ENCODE measurements at regions not wholly inside any gene's neighbourhood (a gene's known extent, or its start where the extent isn't known, plus 50 kb on each side); places are given as distances from the start of the nearest gene placed in this dataset.
"Not testable (repeated sequence)": the region's sequence is repeated elsewhere in the genome, so short reads cannot be mapped to it uniquely, and the experiment has no call there.

- Histone ChIP-seq H3K9me3 (no peaks in the 10 kb centered on the region), H3K4me3 (no peak overlapping the region)
- DNase-seq = no peak
Observed at GRCh38 chr13:60671386-60671785, 274.4 kb downstream of the TDRD3 start.

GRCh38 chr13:60663788-60664187 is 266.8 kb downstream of the TDRD3 start:
- no peaks in the 10 kb centered on the region; the same call in 1 of the 2 replicates for H3K27me3 ChIP-seq
- no peaks in the 10 kb centered on the region for H3K36me3 ChIP-seq
- no peak overlapping the region for H3K4me3 ChIP-seq
- no peak for DNase-seq
- no peaks in the 10 kb centered on the region for H3K9me3 ChIP-seq

More at GRCh38 chr13:60671386-60671785, 274.4 kb downstream of the TDRD3 start:
- H3K27me3 ChIP-seq = no peaks in the 10 kb centered on the region; the same call in 1 of the 2 replicates
- H3K36me3 ChIP-seq = no peaks in the 10 kb centered on the region

GRCh38 chr13:60662595-60662994 is 265.6 kb downstream of the TDRD3 start:
- no peaks in the 10 kb centered on the region for H3K9me3 ChIP-seq
- H3K4me3 ChIP-seq = no peak overlapping the region
- H3K27me3 ChIP-seq = no peaks in the 10 kb centered on the region; the same call in 1 of the 2 replicates
- no peak for DNase-seq
- H3K36me3 ChIP-seq = no peaks in the 10 kb centered on the region

GRCh38 chr13:60661521-60661920 is 264.5 kb downstream of the TDRD3 start:
- H3K4me3 ChIP-seq = no peak overlapping the region
- H3K27me3 ChIP-seq = no peaks in the 10 kb centered on the region; the same call in 1 of the 2 replicates
- no peaks in the 10 kb centered on the region for H3K36me3 ChIP-seq
- no peak for DNase-seq
- no peaks in the 10 kb centered on the region for H3K9me3 ChIP-seq

GRCh38 chr13:60657586-60657985 is 260.6 kb downstream of the TDRD3 start:
- H3K9me3 ChIP-seq, H3K27me3 ChIP-seq, DNase-seq: not testable (repeated sequence)

DNA sequence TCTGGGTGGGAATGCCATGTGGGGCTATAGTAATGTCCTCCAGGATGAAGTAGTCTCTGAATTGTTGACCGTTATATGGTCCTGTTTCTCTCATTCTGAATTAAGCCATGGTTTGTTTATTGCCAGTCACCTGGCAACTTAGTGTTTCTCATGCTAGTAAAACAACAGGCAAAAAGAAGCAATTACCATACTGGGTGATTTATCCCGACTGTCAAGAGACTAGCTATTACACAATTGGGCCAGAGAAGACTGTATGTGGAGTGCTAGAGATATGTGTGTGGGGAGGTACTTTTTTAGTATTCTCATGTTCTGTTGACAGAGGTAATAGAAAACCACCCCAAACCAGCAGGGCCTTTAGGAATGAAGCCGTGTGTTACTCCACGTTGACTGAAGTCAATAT is 258.2 kb downstream of the TDRD3 start:
- Histone ChIP-seq H3K27me3 (no peaks in the 10 kb centered on the region), H3K36me3 (no peaks in the 10 kb centered on the region), H3K4me3 (no peak overlapping the region), H3K9me3 (no peaks in the 10 kb centered on the region)
- DNase-seq = no peak

More at GRCh38 chr13:60657586-60657985, 260.6 kb downstream of the TDRD3 start:
- H3K4me3 ChIP-seq, H3K36me3 ChIP-seq: not testable (repeated sequence)

- DNase-seq = peak; percentile 34
- no peak overlapping the region for H3K4me3 ChIP-seq
- H3K27me3 ChIP-seq = no peaks in the 10 kb centered on the region
- no peaks in the 10 kb centered on the region for H3K9me3 ChIP-seq
- H3K36me3 ChIP-seq = no peaks in the 10 kb centered on the region
Observed at GRCh38 chr13:60654415-60654814, 257.4 kb downstream of the TDRD3 start.

DNA sequence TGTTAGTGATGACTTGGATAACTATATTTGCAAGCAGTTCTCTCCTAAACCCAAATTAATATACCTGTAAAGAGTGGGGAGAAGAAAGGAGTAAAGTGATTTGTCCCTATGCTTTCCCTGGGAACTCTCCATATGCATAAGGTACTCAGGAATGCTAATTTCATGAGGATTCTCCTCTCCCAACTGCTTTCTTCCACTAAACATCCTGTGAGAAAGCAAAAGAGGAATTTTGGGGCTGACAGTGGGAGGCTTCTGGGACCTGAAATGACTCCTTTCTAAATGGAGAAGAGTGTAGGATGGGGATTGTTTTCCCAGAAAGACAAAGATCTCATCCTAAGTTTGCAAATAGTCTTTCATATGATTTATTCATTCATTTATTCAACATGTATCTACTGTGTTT is 250.5 kb downstream of the TDRD3 start:
- Histone ChIP-seq H3K27me3 (no peaks in the 10 kb centered on the region), H3K36me3 (no peaks in the 10 kb centered on the region), H3K4me3 (no peak overlapping the region), H3K9me3 (no peaks in the 10 kb centered on the region)
- DNase-seq = no peak

- no peak for DNase-seq
- no peaks in the 10 kb centered on the region for H3K27me3 ChIP-seq
- no peaks in the 10 kb centered on the region for H3K9me3 ChIP-seq
Observed at GRCh38 chr13:60646620-60647019, 249.6 kb downstream of the TDRD3 start.

GRCh38 chr13:60645676-60646075 is 248.7 kb downstream of the TDRD3 start:
- Histone ChIP-seq H3K4me3 (no peak overlapping the region), H3K27me3 (no peaks in the 10 kb centered on the region), H3K36me3 (no peaks in the 10 kb centered on the region), H3K9me3 (no peaks in the 10 kb centered on the region)
- peak; percentile 38 for DNase-seq

More at GRCh38 chr13:60646620-60647019, 249.6 kb downstream of the TDRD3 start:
- Histone ChIP-seq H3K4me3 (no peak overlapping the region), H3K36me3 (no peaks in the 10 kb centered on the region)

GRCh38 chr13:60642552-60642951 is 245.5 kb downstream of the TDRD3 start:
- Histone ChIP-seq H3K36me3 (no peaks in the 10 kb centered on the region), H3K4me3 (no peak overlapping the region), H3K27me3 (no peaks in the 10 kb centered on the region), H3K9me3 (no peaks in the 10 kb centered on the region)
- no peak for DNase-seq

DNA sequence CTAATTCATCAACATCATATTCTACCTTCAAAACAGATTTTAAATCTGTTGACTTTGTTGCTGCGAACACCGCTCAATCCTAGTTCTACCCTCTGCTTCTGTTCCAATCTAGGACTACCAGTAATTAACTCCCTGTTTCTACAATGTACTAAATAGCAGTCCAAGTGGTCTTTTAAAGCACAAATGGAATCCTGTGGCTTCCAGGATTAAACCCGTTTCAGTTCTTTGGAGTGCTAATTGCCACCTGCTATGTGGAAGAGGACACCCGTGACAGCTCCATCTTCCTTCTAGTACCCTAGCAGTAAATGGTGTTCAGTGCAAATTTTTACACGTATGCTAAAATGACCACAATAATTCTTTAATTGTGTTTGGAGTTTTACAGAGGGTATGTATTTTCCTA is 232.1 kb downstream of the TDRD3 start:
- Histone ChIP-seq H3K9me3 (no peaks in the 10 kb centered on the region), H3K4me3 (no peak overlapping the region), H3K27me3 (no peaks in the 10 kb centered on the region), H3K36me3 (no peaks in the 10 kb centered on the region)
- no peak for DNase-seq

DNA sequence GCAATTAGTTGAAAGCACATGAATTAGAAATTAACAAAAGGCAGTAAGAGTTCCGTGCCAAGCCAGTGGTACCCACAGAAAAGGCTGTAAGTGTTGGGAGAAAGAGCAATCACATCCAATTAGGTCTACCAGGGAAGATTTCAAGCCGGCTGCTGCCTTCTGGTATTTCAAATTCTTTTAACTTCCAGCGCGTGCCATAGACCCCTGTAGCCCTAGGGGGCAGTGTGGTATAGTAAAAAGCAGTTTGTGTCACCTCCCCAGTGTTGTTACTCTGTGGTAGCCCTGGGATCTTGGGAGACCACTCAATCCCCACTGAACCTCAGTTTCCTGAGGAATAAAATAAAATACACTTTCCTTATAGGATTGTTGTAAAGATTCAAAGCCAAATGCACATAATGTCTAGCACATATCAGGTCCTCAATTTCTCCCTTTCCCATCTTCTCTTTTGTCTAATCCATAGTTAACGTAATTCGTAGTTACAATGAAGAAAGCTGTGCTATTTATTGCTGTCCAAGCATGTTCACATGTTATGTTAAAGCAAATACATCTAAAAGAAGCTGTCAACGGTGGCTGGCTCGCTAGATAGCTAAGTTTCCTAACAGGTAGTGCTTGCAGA is 230.2 kb downstream of the TDRD3 start:
- no peak overlapping the region for H3K4me3 ChIP-seq
- no peaks in the 10 kb centered on the region for H3K27me3 ChIP-seq
- DNase-seq = peak; percentile 2

More for the DNA sequence above, 230.2 kb downstream of the TDRD3 start:
- no peaks in the 10 kb centered on the region for H3K9me3 ChIP-seq
- H3K36me3 ChIP-seq = no peaks in the 10 kb centered on the region
